ENCODE measurements at regions not wholly inside any gene's neighbourhood (a gene's known extent, or its start where the extent isn't known, plus 50 kb on each side); places are given as distances from the start of the nearest gene placed in this dataset.

DNA sequence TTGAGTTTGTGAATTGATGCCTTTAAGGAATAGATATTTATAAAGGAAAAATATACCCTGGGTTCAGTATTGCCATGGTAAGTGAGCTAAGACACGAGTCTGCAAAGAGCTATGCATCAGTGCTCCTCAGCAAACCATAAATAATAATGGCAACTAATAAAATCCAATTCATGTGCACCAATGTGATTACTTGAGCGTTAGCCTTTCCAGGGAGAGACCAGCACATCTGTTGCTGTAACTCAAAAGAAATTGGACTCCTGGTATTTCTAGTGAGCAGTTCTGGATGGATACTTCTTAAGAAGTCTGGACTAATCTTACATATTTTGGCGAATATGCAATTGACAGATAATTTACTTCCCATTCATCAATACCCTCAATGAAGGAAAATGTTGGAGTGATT lies 373.3 kb downstream of the ARHGEF28 start:
- TF ChIP-seq, protein P1, sequence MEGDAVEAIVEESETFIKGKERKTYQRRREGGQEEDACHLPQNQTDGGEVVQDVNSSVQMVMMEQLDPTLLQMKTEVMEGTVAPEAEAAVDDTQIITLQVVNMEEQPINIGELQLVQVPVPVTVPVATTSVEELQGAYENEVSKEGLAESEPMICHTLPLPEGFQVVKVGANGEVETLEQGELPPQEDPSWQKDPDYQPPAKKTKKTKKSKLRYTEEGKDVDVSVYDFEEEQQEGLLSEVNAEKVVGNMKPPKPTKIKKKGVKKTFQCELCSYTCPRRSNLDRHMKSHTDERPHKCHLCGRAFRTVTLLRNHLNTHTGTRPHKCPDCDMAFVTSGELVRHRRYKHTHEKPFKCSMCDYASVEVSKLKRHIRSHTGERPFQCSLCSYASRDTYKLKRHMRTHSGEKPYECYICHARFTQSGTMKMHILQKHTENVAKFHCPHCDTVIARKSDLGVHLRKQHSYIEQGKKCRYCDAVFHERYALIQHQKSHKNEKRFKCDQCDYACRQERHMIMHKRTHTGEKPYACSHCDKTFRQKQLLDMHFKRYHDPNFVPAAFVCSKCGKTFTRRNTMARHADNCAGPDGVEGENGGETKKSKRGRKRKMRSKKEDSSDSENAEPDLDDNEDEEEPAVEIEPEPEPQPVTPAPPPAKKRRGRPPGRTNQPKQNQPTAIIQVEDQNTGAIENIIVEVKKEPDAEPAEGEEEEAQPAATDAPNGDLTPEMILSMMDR (IDR thresholded peaks at IDR 0.05; ENCODE audit: low read depth, low read length): no peak
- no peak overlapping the region for H3K4me3 ChIP-seq (ENCODE audit: low read depth, low read length)

DNA sequence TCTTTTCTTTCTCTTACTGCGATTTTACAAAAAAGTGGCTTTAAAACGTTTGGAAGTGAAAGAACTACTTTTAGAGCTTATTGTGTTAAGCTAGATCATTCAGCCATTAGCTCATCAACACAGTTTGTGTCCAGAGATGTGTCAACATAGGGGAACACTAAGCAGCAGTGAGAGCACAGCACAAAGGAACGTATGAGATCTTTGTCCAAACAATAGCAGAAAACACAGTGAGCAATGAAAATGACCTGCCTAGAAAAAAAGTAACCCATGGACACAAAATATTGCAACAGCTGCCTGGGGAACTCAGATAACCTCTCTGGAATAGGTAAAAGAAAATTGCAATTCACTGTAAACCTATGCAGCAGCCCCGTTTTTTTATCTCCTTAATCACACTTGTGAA lies 372.5 kb downstream of the ARHGEF28 start:
- no peak overlapping the region for H3K4me3 ChIP-seq (ENCODE audit: low read depth, low read length)
- TF ChIP-seq, protein P1 (IDR thresholded peaks at IDR 0.05; ENCODE audit: low read depth, low read length): no peak

DNA sequence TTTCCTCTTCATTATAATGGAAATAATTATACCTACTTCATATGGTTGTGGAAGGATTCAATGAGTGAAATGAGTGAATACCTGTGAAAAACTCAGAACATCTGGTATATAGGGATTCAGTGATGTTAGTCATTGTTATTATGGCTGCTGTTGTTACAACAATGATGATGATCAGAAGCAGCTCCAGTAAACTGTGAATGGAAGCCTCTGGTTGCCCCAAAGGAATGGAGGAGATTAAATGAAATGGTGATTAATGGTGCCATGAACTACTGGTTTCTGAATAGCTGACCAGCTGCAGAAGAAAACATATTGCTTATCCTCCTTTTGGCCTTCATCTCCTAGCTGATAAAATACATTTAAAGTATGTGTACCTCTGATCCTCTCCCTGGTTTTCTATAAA lies 372.0 kb downstream of the ARHGEF28 start:
- TF ChIP-seq, protein P1 (IDR thresholded peaks at IDR 0.05; ENCODE audit: low read depth, low read length): no peak
- no peak overlapping the region for H3K4me3 ChIP-seq (ENCODE audit: low read depth, low read length)

DNA sequence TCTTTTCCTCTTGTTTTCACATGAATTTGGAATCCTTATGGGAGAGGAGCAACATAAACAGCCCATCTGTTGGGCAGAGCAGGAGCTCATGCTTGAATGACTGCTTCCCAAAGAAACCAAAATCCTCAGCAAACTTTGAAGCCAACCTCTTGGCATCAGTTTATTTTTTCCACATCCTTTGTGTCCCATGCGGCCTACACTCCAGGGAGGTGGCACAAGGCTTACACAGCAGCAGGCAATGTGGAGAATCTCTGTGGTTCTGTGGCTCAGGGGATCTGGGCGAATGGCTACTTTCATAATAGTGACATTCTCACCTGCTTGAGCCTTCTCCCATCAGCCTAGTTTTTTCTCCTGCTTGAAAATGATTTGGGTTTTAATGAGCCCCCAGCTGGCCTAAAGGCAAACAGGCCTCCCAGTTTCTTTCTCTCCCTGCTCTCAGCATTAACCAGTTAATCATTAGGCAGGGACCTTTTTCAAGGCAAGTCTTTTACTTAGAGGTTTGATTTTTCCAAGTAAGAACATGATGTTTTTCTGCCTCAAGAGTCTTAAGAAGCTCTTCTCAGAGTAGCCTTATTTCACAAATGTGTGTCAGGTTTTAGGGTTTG lies 370.3 kb downstream of the ARHGEF28 start:
- TF ChIP-seq, protein P1 (IDR thresholded peaks at IDR 0.05; ENCODE audit: low read depth, low read length): no peak
- no peak overlapping the region for H3K4me3 ChIP-seq (ENCODE audit: low read depth, low read length)

DNA sequence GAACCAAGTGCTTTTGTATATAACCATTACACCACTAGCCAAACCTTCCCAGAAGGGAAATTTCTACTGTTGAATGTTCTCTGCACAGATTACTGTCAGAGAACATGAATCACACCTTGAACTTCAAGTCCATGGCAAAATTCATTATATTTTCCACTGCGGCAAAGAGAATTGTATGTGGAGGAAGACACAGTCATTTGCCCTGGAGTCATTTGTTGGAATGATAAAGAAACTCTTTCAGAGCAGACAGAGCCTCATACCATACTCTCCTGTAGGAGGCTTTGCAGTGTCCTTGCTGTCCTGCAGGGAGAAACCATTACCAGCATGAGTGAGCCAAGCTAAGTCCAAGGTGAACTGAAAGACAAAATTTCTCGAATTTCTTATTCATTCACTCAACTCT lies 369.0 kb downstream of the ARHGEF28 start:
- TF ChIP-seq, protein P1 (IDR thresholded peaks at IDR 0.05; ENCODE audit: low read depth, low read length): no peak
- H3K4me3 ChIP-seq (ENCODE audit: low read depth, low read length): no peak overlapping the region

Measured in WI38 (cell line).